ENCODE measurements at regions not wholly inside any gene's neighbourhood (a gene's known extent, or its start where the extent isn't known, plus 50 kb on each side); places are given as distances from the start of the nearest gene placed in this dataset.
"Not testable (repeated sequence)": the region's sequence is repeated elsewhere in the genome, so short reads cannot be mapped to it uniquely, and the experiment has no call there.

- no peaks in the 10 kb centered on the region for H3K4me1 ChIP-seq (ENCODE audit: insufficient read depth, low read length)
- no peak overlapping the region for H3K4me3 ChIP-seq (ENCODE audit: low read depth in 1 of 2, low read length in 2 of 2)
- H3K36me3 ChIP-seq (ENCODE audit: insufficient read depth, low read length): no peaks in the 10 kb centered on the region
- no peak overlapping the region for H3K27ac ChIP-seq (ENCODE audit: low read depth, low read length)
- no peaks in the 10 kb centered on the region for H3K9me3 ChIP-seq (ENCODE audit: low read length)
- H3K27me3 ChIP-seq (ENCODE audit: control insufficient read depth in 1 of 2, insufficient read depth in 2 of 2, low read length in 2 of 2): no peaks in the 10 kb centered on the region
- no peak overlapping the region for H3K9ac ChIP-seq (ENCODE audit: low read length)
These were observed 208.5 kb downstream of the FGF9 start for GRCh38 chr13:21879263-21879914.

- Histone ChIP-seq H3K9ac (ENCODE audit: low read length) (no peak overlapping the region), H3K27me3 (ENCODE audit: control insufficient read depth in 1 of 2, insufficient read depth in 2 of 2, low read length in 2 of 2) (no peaks in the 10 kb centered on the region), H3K4me3 (ENCODE audit: low read depth in 1 of 2, low read length in 2 of 2) (no peak overlapping the region), H3K36me3 (ENCODE audit: insufficient read depth, low read length) (no peaks in the 10 kb centered on the region), H3K4me1 (ENCODE audit: insufficient read depth, low read length) (no peaks in the 10 kb centered on the region), H3K9me3 (ENCODE audit: low read length) (no peaks in the 10 kb centered on the region), H3K27ac (ENCODE audit: low read depth, low read length) (no peak overlapping the region)
These were observed 211.9 kb downstream of the FGF9 start for GRCh38 chr13:21882766-21883165.

- no peak overlapping the region for H3K27ac ChIP-seq (ENCODE audit: low read depth, low read length)
- H3K27me3 ChIP-seq (ENCODE audit: control insufficient read depth in 1 of 2, insufficient read depth in 2 of 2, low read length in 2 of 2): no peaks in the 10 kb centered on the region
- no peak overlapping the region for H3K9ac ChIP-seq (ENCODE audit: low read length)
- no peaks in the 10 kb centered on the region for H3K36me3 ChIP-seq (ENCODE audit: insufficient read depth, low read length)
- H3K4me3 ChIP-seq (ENCODE audit: low read depth in 1 of 2, low read length in 2 of 2): no peak overlapping the region
- H3K4me1 ChIP-seq (ENCODE audit: insufficient read depth, low read length): no peaks in the 10 kb centered on the region
- no peaks in the 10 kb centered on the region for H3K9me3 ChIP-seq (ENCODE audit: low read length)
These were observed 212.8 kb downstream of the FGF9 start for GRCh38 chr13:21883713-21884112.

GRCh38 chr13:21884299-21884909 is 213.5 kb downstream of the FGF9 start:
- H3K9ac ChIP-seq (ENCODE audit: low read length): no peak overlapping the region
- H3K9me3 ChIP-seq (ENCODE audit: low read length): no peaks in the 10 kb centered on the region
- no peaks in the 10 kb centered on the region for H3K4me1 ChIP-seq (ENCODE audit: insufficient read depth, low read length)
- no peak overlapping the region for H3K27ac ChIP-seq (ENCODE audit: low read depth, low read length)
- no peak overlapping the region for H3K4me3 ChIP-seq (ENCODE audit: low read depth in 1 of 2, low read length in 2 of 2)
- H3K36me3 ChIP-seq (ENCODE audit: insufficient read depth, low read length): no peaks in the 10 kb centered on the region
- H3K27me3 ChIP-seq (ENCODE audit: control insufficient read depth in 1 of 2, insufficient read depth in 2 of 2, low read length in 2 of 2): no peaks in the 10 kb centered on the region

GRCh38 chr13:21884965-21885567 is 214.2 kb downstream of the FGF9 start:
- H3K9ac ChIP-seq (ENCODE audit: low read length): no peak overlapping the region

GRCh38 chr13:21885714-21886224 is 214.9 kb downstream of the FGF9 start:
- Histone ChIP-seq H3K4me1 (ENCODE audit: insufficient read depth, low read length) (no peaks in the 10 kb centered on the region), H3K9ac (ENCODE audit: low read length) (no peak overlapping the region), H3K4me3 (ENCODE audit: low read depth in 1 of 2, low read length in 2 of 2) (no peak overlapping the region), H3K27me3 (ENCODE audit: control insufficient read depth in 1 of 2, insufficient read depth in 2 of 2, low read length in 2 of 2) (no peaks in the 10 kb centered on the region), H3K27ac (ENCODE audit: low read depth, low read length) (no peak overlapping the region), H3K9me3 (ENCODE audit: low read length) (no peaks in the 10 kb centered on the region), H3K36me3 (ENCODE audit: insufficient read depth, low read length) (no peaks in the 10 kb centered on the region)

More at GRCh38 chr13:21884965-21885567, 214.2 kb downstream of the FGF9 start:
- Histone ChIP-seq H3K27me3 (ENCODE audit: control insufficient read depth in 1 of 2, insufficient read depth in 2 of 2, low read length in 2 of 2) (no peaks in the 10 kb centered on the region), H3K27ac (ENCODE audit: low read depth, low read length) (no peak overlapping the region), H3K9me3 (ENCODE audit: low read length) (no peaks in the 10 kb centered on the region), H3K4me1 (ENCODE audit: insufficient read depth, low read length) (no peaks in the 10 kb centered on the region), H3K4me3 (ENCODE audit: low read depth in 1 of 2, low read length in 2 of 2) (no peak overlapping the region), H3K36me3 (ENCODE audit: insufficient read depth, low read length) (no peaks in the 10 kb centered on the region)

GRCh38 chr13:21889651-21890050 is 218.8 kb downstream of the FGF9 start:
- Histone ChIP-seq H3K36me3 (ENCODE audit: insufficient read depth, low read length) (no peaks in the 10 kb centered on the region), H3K4me1 (ENCODE audit: insufficient read depth, low read length) (no peaks in the 10 kb centered on the region), H3K4me3 (ENCODE audit: low read depth in 1 of 2, low read length in 2 of 2) (no peak overlapping the region)

GRCh38 chr13:21890220-21890619 is 219.3 kb downstream of the FGF9 start:
- H3K4me1 ChIP-seq (ENCODE audit: insufficient read depth, low read length); H3K27me3 ChIP-seq (ENCODE audit: control insufficient read depth in 1 of 2, insufficient read depth in 2 of 2, low read length in 2 of 2); H3K9ac ChIP-seq (ENCODE audit: low read length); H3K36me3 ChIP-seq (ENCODE audit: insufficient read depth, low read length); H3K4me3 ChIP-seq (ENCODE audit: low read depth in 1 of 2, low read length in 2 of 2); H3K27ac ChIP-seq (ENCODE audit: low read depth, low read length); H3K9me3 ChIP-seq (ENCODE audit: low read length): not testable (repeated sequence)

More at GRCh38 chr13:21889651-21890050, 218.8 kb downstream of the FGF9 start:
- Histone ChIP-seq H3K27me3 (ENCODE audit: control insufficient read depth in 1 of 2, insufficient read depth in 2 of 2, low read length in 2 of 2) (no peaks in the 10 kb centered on the region), H3K27ac (ENCODE audit: low read depth, low read length) (no peak overlapping the region), H3K9ac (ENCODE audit: low read length) (no peak overlapping the region), H3K9me3 (ENCODE audit: low read length) (no peaks in the 10 kb centered on the region)

GRCh38 chr13:21894091-21894490 is 223.2 kb downstream of the FGF9 start:
- peaks cover 4% of the 10 kb centered on the region for H3K4me1 ChIP-seq (ENCODE audit: insufficient read depth, low read length)
- no peaks in the 10 kb centered on the region for H3K36me3 ChIP-seq (ENCODE audit: insufficient read depth, low read length)
- H3K27ac ChIP-seq (ENCODE audit: low read depth, low read length): no peak overlapping the region
- H3K27me3 ChIP-seq (ENCODE audit: control insufficient read depth in 1 of 2, insufficient read depth in 2 of 2, low read length in 2 of 2): no peaks in the 10 kb centered on the region
- H3K4me3 ChIP-seq (ENCODE audit: low read depth in 1 of 2, low read length in 2 of 2): no peak overlapping the region
- no peaks in the 10 kb centered on the region for H3K9me3 ChIP-seq (ENCODE audit: low read length)
- no peak overlapping the region for H3K9ac ChIP-seq (ENCODE audit: low read length)

- Histone ChIP-seq H3K36me3 (ENCODE audit: insufficient read depth, low read length) (no peaks in the 10 kb centered on the region), H3K9ac (ENCODE audit: low read length) (no peak overlapping the region), H3K9me3 (ENCODE audit: low read length) (no peaks in the 10 kb centered on the region), H3K27me3 (ENCODE audit: control insufficient read depth in 1 of 2, insufficient read depth in 2 of 2, low read length in 2 of 2) (no peaks in the 10 kb centered on the region), H3K4me1 (ENCODE audit: insufficient read depth, low read length) (peaks cover 4% of the 10 kb centered on the region), H3K27ac (ENCODE audit: low read depth, low read length) (no peak overlapping the region), H3K4me3 (ENCODE audit: low read depth in 1 of 2, low read length in 2 of 2) (no peak overlapping the region)
These were observed 224.1 kb downstream of the FGF9 start for GRCh38 chr13:21894703-21895699.

GRCh38 chr13:21895779-21896178 is 224.9 kb downstream of the FGF9 start:
- Histone ChIP-seq H3K9ac (ENCODE audit: low read length) (no peak overlapping the region), H3K9me3 (ENCODE audit: low read length) (no peaks in the 10 kb centered on the region), H3K27me3 (ENCODE audit: control insufficient read depth in 1 of 2, insufficient read depth in 2 of 2, low read length in 2 of 2) (no peaks in the 10 kb centered on the region), H3K27ac (ENCODE audit: low read depth, low read length) (no peak overlapping the region), H3K36me3 (ENCODE audit: insufficient read depth, low read length) (no peaks in the 10 kb centered on the region), H3K4me3 (ENCODE audit: low read depth in 1 of 2, low read length in 2 of 2) (no peak overlapping the region), H3K4me1 (ENCODE audit: insufficient read depth, low read length) (peaks cover 4% of the 10 kb centered on the region)

Data from muscle layer of colon (tissue), 2 donors.